ENCODE measurements at regions not wholly inside any gene's neighbourhood (a gene's known extent, or its start where the extent isn't known, plus 50 kb on each side); places are given as distances from the start of the nearest gene placed in this dataset.
"Not testable (repeated sequence)": the region's sequence is repeated elsewhere in the genome, so short reads cannot be mapped to it uniquely, and the experiment has no call there.

GRCh38 chr21:9950363-9950762, 571.0 kb upstream of the TPTE start:
- not testable (repeated sequence) for DNase-seq

DNA sequence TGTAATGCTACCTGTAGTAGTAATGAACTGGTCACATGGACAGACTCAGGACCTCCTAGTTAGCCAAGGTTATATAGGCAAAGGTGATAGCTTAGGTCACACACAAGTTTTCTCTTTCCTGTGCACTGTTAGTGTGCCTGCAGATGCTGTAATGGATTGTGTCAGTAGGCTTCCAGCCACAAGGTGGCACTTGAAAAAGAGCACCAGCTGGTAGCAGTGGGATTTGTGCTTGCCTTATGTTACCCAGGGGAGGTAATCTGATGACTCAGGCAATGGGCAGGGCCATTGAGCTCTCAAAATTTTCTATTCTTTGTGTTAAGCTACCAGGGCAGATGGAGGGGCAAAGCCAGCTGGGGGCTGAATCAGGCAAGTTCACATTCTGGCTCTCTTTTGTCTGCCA, 562.6 kb upstream of the TPTE start:
- not testable (repeated sequence) for DNase-seq

GRCh38 chr21:9959220-9959964, 562.0 kb upstream of the TPTE start:
- not testable (repeated sequence) for DNase-seq

DNA sequence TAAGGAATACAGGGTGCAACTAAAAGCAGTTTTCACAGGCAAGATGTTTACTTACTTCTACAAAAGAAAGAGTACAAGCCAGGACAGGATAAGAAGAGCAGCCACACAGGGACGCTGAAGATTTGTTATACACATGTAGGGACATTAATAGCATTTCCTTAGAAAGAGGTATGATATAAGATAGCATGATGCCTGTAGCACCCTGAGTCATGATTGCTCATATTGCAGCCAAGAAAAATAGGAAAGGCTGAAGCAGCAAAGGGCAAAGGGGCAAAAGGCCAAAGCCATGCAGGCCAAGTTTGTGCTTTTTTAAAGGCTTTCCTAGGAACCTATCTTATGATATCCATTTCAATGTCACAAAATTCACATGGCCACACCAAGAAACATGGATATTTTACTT, 552.0 kb upstream of the TPTE start:
- not testable (repeated sequence) for DNase-seq

DNA sequence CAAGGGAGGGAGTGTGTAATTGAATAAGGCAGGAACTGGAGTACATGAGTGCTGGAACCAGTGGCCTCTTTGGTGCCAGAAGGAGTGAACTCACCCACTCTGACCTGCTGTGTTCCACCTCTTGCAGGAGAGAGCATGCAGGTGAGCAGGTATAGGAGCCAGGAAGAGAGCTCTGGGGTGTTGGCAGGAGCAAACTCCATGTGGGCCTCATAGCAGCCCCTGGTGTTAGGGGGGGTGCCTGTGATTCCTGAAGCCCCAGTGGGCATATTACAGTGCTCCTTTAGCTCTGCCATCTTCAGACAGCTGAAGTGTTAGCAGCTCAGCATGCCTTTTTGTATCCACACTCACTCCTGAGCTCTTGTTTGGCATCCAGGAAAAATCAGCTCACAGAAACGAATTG, 549.4 kb upstream of the TPTE start:
- DNase-seq, result not testable (repeated sequence)

GRCh38 chr21:9978371-9978770, 543.0 kb upstream of the TPTE start:
- not testable (repeated sequence) for DNase-seq

DNA sequence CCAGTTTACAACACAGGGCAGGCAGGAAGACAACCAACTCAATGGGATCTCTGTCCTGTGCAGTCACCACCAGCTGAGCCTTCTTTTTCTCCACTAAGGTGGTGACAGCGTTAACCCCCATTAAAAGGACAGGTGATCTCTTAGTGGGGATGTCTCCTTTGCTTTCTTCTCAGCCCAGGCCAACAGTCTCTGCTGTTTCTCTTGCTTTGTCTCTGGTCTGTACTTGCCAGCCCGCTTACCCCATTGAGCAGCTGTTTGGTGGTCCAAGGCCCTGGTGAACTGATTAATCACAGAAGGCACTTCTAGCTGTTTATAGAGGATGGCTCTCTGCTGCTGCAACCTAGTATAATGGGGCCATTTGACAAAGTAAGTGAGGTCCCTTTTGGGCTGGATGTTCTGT, 523.9 kb upstream of the TPTE start:
- DNase-seq, result not testable (repeated sequence)

DNA sequence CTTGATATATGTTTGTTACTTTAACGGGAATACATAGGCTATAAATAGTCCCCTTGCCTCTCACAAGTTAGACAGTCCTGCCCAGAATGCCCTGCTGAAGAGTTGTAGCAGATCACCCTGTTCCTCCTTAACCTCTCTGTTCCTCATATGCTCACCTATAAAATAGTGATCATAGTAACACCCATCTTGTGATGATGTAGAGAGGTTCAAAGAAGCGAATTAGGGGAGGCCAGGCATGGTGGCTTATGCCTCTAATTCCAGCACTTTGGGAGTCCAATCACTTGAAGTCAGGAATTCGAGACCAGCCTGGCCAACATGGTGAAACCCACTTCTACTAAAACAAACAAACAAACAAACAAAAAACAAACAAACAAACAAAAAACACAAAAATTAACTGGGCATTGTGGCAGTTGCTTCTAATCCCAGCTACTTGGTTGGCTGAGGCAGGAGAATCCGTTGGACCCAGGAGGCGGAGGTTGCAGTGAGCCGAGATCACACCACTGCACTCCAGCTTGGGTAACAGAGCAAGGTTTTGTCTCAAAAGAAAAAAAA, 518.5 kb upstream of the TPTE start:
- not testable (repeated sequence) for DNase-seq

GRCh38 chr21:10005791-10006190, 515.6 kb upstream of the TPTE start:
- not testable (repeated sequence) for DNase-seq

DNA sequence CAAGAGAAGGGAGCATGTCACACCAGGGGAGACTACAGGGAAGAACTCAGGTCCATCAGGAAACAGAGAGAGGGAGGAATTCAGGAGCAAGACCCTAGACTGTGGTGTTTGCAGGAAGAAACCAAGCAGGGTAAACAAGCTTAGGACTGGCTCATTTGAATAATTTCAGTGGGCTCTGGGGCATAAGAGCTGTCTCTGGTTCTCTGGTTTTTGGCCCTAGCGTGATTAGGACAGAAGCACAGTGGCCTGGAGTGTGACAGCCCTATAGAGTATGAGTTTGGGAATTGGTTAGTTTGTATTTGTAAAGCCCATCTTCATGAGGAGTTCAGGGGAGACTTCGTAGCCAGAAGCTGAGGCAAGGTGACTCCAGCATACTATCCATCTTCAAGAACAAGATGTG, 504.4 kb upstream of the TPTE start:
- not testable (repeated sequence) for DNase-seq

DNA sequence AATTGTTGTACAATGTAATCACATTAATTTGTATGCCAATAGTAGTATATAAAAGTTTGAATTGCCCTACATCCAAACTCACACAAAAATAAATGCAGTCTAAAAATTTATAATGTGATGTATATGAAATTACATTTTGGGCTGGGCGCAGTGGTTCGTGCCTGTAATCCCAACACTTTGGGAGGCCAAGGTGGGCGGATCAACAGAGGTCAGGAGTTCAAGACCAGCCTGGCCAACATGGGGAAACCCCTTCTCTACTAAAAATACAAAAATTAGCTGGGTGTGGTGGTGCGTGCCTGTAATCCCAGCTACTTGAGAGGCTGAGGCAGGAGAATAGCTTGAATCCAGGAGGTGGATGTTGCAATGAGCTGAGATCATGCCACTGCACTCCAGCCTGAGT, 503.6 kb upstream of the TPTE start:
- not testable (repeated sequence) for DNase-seq

GRCh38 chr21:10021462-10021861, 499.9 kb upstream of the TPTE start:
- DNase-seq, result not testable (repeated sequence)

DNA sequence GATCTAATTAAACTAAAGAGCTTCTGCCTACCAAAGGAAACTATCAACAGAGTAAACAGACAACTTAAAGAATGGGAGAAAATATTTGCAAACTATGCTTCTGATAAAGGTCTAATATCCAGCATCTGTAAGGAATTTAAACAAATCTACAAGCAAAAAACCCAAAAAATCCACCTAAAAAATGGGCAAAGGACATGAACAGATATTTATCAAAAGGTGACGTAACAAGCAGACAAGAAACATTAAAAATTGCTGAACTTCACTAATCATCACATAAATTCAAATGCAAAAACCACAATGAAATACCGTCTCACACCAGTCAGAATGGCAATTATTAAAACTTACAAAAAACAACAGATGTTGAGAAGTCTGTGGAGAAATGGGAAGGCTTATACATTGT, 498.6 kb upstream of the TPTE start:
- DNase-seq, result not testable (repeated sequence)

All from NCI-H748 treated with DMSO at 0.1 percent for 48 hours (cell line).